NCI-H82 (cell line): ENCODE measurements at regions not wholly inside any gene's neighbourhood (a gene's known extent, or its start where the extent isn't known, plus 50 kb on each side); places are given as distances from the start of the nearest gene placed in this dataset.
A peak's percentile ranks its signal among the peaks of the same experiment; 100 is the strongest.
"Not testable (repeated sequence)": the region's sequence is repeated elsewhere in the genome, so short reads cannot be mapped to it uniquely, and the experiment has no call there.

Experiments used
- DNase-seq: peaks from one replicate; lab custom pipeline; 2025; lab: John Stamatoyannopoulos, UW

GRCh38 chr13:83121896-83122295 is 760.4 kb downstream of the SLITRK1 start:
- peak; percentile 31 for DNase-seq

- no peak for DNase-seq
Observed at GRCh38 chr13:83117046-83117445, 765.2 kb downstream of the SLITRK1 start.

GRCh38 chr13:83101574-83102247 is 780.6 kb downstream of the SLITRK1 start:
- not testable (repeated sequence) for DNase-seq

- no peak for DNase-seq
Observed at GRCh38 chr13:83100237-83100636, 782.0 kb downstream of the SLITRK1 start.

GRCh38 chr13:83088858-83089257 is 793.4 kb downstream of the SLITRK1 start:
- no peak for DNase-seq

- DNase-seq: no peak
Observed at GRCh38 chr13:83086948-83087347, 795.3 kb downstream of the SLITRK1 start.

- DNase-seq: no peak
Observed at GRCh38 chr13:83086088-83086487, 796.2 kb downstream of the SLITRK1 start.

- no peak for DNase-seq
Observed at GRCh38 chr13:83085186-83085900, 796.9 kb downstream of the SLITRK1 start.

- no peak for DNase-seq
Observed at GRCh38 chr13:83077499-83077898, 804.8 kb downstream of the SLITRK1 start.

- DNase-seq: not testable (repeated sequence)
Observed at GRCh38 chr13:83073930-83074329, 808.3 kb downstream of the SLITRK1 start.

GRCh38 chr13:83065108-83065507 is 817.2 kb downstream of the SLITRK1 start:
- DNase-seq: no peak

- DNase-seq: peak; percentile 67
Observed at GRCh38 chr13:83057119-83057518, 825.2 kb downstream of the SLITRK1 start.

GRCh38 chr13:83056269-83056668 is 826.0 kb downstream of the SLITRK1 start:
- no peak for DNase-seq

GRCh38 chr13:83048419-83048818 is 833.9 kb downstream of the SLITRK1 start:
- no peak for DNase-seq

- DNase-seq: no peak
Observed at GRCh38 chr13:83024955-83025594, 857.2 kb downstream of the SLITRK1 start.

- no peak for DNase-seq
Observed at GRCh38 chr13:83024232-83024631, 858.0 kb downstream of the SLITRK1 start.

GRCh38 chr13:83019986-83020385 is 862.3 kb downstream of the SLITRK1 start:
- no peak for DNase-seq

- DNase-seq: no peak
Observed at GRCh38 chr13:83009987-83010386, 872.3 kb downstream of the SLITRK1 start.

GRCh38 chr13:83008212-83008929 is 873.9 kb downstream of the SLITRK1 start:
- DNase-seq: no peak

GRCh38 chr13:83007226-83007625 is 875.0 kb downstream of the SLITRK1 start:
- no peak for DNase-seq

- no peak for DNase-seq
Observed at GRCh38 chr13:83003185-83003584, 879.1 kb downstream of the SLITRK1 start.

- no peak for DNase-seq
Observed at GRCh38 chr13:82993417-82993816, 888.9 kb downstream of the SLITRK1 start.
